ENCODE measurements at regions not wholly inside any gene's neighbourhood (a gene's known extent, or its start where the extent isn't known, plus 50 kb on each side); places are given as distances from the start of the nearest gene placed in this dataset.

GRCh38 chr7:116449441-116449840 lies 50.1 kb upstream of the CAV2 start:
- H3K4me3 ChIP-seq (ENCODE audit: low read length) = no peak overlapping the region
- ATAC-seq (no peak), DNase-seq (no peak)
- no peaks in the 10 kb centered on the region for H3K36me3 ChIP-seq (ENCODE audit: low read depth, low read length)
- POLR2A ChIA-PET (ENCODE audit: unreplicated experiment) = no interaction called here
- H3K9ac ChIP-seq (ENCODE audit: low read length) = no peak overlapping the region
- H3F3A ChIP-seq (ENCODE audit: low read length, unreplicated experiment) = peaks cover 12% of the 10 kb centered on the region
- peaks cover 40% of the 10 kb centered on the region for H3K4me1 ChIP-seq (ENCODE audit: insufficient read depth, low read length)
- BruUV-seq (replicated peaks) = no TSS peak
- no peak overlapping the region for H3K27ac ChIP-seq (ENCODE audit: low read length)
- H3K9me3 ChIP-seq (ENCODE audit: low read length) = no peaks in the 10 kb centered on the region
- H2AFZ ChIP-seq (ENCODE audit: low read length) = no peak overlapping the region
- H3K79me2 ChIP-seq (ENCODE audit: low read length) = no peaks in the 10 kb centered on the region
- intact Hi-C loops (cut with micrococcal nuclease) = loop anchor here (10.0 kb wide), 2 partner anchors 325 to 355 kb away; no protein-coding TSS in a partner anchor
- H3K9me2 ChIP-seq (replicated peaks; ENCODE audit: low read length) = no peaks in the 10 kb centered on the region
- no peak overlapping the region for H3K4me2 ChIP-seq (ENCODE audit: low read length)
- CTCF ChIA-PET = no interaction called here
- TF ChIP-seq CTCF (conservative IDR thresholded peaks at IDR 0.05; ENCODE audit: low read depth, low read length) (no peak), EZH2phosphoT487 (IDR thresholded peaks at IDR 0.05; ENCODE audit: borderline replicate concordance, low read length) (no peak), EZH2 (IDR thresholded peaks at IDR 0.05; ENCODE audit: low read length, unreplicated experiment) (no peak)
- H4K20me1 ChIP-seq (ENCODE audit: low read length) = no peaks in the 10 kb centered on the region
- H3K27me3 ChIP-seq (ENCODE audit: low read length) = no peaks in the 10 kb centered on the region
